GM21515 (cell line): ENCODE measurements at regions not wholly inside any gene's neighbourhood (a gene's known extent, or its start where the extent isn't known, plus 50 kb on each side); places are given as distances from the start of the nearest gene placed in this dataset.

ENCODE experiments used
- ATAC-seq: cut with Tn5 transposase; IDR thresholded peaks from one replicate; pipeline ENCODE4 v1.9.1; 2021; ENCODE audit not compliant: unreplicated experiment

- no peak for ATAC-seq
Measured at GRCh38 chr5:74361406-74362358, 278.8 kb downstream of the ENC1 start.

- ATAC-seq = no peak
Measured at GRCh38 chr5:74360535-74361210, 279.9 kb downstream of the ENC1 start.

GRCh38 chr5:74357827-74358226 lies 282.7 kb downstream of the ENC1 start:
- no peak for ATAC-seq

GRCh38 chr5:74356009-74356695 lies 284.4 kb downstream of the ENC1 start:
- no peak for ATAC-seq

GRCh38 chr5:74355041-74355824 lies 285.3 kb downstream of the ENC1 start:
- no peak for ATAC-seq

- no peak for ATAC-seq
Measured at GRCh38 chr5:74352256-74352655, 288.3 kb downstream of the ENC1 start.

- ATAC-seq = no peak
Measured at GRCh38 chr5:74342948-74343682, 297.4 kb downstream of the ENC1 start.

GRCh38 chr5:74342182-74342581 lies 298.3 kb downstream of the ENC1 start:
- ATAC-seq = no peak

GRCh38 chr5:74341221-74341620 lies 299.3 kb downstream of the ENC1 start:
- no peak for ATAC-seq

- no peak for ATAC-seq
Measured at GRCh38 chr5:74340476-74340875, 300.1 kb downstream of the ENC1 start.

- no peak for ATAC-seq
Measured at GRCh38 chr5:74337984-74338310, 302.6 kb downstream of the ENC1 start.

GRCh38 chr5:74337254-74337983 lies 303.1 kb downstream of the ENC1 start:
- no peak for ATAC-seq

- ATAC-seq = no peak
Measured at GRCh38 chr5:74336297-74336696, 304.2 kb downstream of the ENC1 start.

GRCh38 chr5:74334762-74335384 lies 305.7 kb downstream of the ENC1 start:
- no peak for ATAC-seq

GRCh38 chr5:74334062-74334761 lies 306.3 kb downstream of the ENC1 start:
- ATAC-seq = no peak

GRCh38 chr5:74333430-74333829 lies 307.1 kb downstream of the ENC1 start:
- ATAC-seq = no peak

GRCh38 chr5:74332682-74333081 lies 307.8 kb downstream of the ENC1 start:
- ATAC-seq = no peak

- ATAC-seq = no peak
Measured at GRCh38 chr5:74332006-74332405, 308.5 kb downstream of the ENC1 start.

- no peak for ATAC-seq
Measured at GRCh38 chr5:74328221-74328630, 312.3 kb downstream of the ENC1 start.
